VCaP (cell line): ENCODE measurements at regions not wholly inside any gene's neighbourhood (a gene's known extent, or its start where the extent isn't known, plus 50 kb on each side); places are given as distances from the start of the nearest gene placed in this dataset.

Source experiments
- H3K27ac ChIP-seq: fragments of 450-650 bp; 2 replicates; pipeline ENCODE4 v1.5.1; 2017
- TF ChIP-seq, protein P1 (sequence below): fragments of 450-650 bp; conservative IDR thresholded peaks from 2 replicates; pipeline ENCODE4 v1.5.1; 2017; ENCODE audit warnings: mild to moderate bottlenecking, moderate library complexity

DNA sequence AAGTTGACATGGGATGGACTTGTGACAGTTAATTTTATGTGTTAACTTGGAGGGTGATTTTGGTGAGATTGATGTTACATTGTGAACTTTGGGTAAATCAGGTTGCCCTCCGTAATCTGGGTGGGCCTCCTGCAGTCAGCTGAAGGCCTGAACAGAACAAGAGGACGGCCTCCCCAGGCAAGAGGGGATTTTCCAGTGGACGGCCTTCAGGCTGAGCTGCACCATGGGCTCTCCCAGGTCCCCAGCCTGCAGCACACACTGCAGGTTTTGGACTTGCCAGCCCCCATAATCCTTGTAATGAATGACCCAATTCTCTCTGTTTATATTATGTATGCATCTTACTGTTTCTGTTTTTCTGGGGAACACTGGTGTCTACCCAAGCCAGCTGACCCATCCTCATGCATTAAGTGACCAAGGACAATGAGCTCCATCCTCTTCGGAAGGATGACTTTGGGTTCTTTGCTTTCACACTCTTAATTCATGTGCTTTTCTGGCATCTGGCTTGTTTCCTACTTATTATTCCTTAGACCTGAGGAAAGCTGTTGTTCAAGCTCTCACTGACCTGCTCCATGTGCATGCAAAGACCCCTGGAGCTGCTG is 64.2 kb downstream of the DACT2 start:
- H3K27ac ChIP-seq = no peak overlapping the region
- TF ChIP-seq, protein P1, sequence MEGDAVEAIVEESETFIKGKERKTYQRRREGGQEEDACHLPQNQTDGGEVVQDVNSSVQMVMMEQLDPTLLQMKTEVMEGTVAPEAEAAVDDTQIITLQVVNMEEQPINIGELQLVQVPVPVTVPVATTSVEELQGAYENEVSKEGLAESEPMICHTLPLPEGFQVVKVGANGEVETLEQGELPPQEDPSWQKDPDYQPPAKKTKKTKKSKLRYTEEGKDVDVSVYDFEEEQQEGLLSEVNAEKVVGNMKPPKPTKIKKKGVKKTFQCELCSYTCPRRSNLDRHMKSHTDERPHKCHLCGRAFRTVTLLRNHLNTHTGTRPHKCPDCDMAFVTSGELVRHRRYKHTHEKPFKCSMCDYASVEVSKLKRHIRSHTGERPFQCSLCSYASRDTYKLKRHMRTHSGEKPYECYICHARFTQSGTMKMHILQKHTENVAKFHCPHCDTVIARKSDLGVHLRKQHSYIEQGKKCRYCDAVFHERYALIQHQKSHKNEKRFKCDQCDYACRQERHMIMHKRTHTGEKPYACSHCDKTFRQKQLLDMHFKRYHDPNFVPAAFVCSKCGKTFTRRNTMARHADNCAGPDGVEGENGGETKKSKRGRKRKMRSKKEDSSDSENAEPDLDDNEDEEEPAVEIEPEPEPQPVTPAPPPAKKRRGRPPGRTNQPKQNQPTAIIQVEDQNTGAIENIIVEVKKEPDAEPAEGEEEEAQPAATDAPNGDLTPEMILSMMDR = no peak

GRCh38 chr6:168252267-168252666 is 67.3 kb downstream of the DACT2 start:
- H3K27ac ChIP-seq = no peak overlapping the region
- TF ChIP-seq, protein P1 = no peak

DNA sequence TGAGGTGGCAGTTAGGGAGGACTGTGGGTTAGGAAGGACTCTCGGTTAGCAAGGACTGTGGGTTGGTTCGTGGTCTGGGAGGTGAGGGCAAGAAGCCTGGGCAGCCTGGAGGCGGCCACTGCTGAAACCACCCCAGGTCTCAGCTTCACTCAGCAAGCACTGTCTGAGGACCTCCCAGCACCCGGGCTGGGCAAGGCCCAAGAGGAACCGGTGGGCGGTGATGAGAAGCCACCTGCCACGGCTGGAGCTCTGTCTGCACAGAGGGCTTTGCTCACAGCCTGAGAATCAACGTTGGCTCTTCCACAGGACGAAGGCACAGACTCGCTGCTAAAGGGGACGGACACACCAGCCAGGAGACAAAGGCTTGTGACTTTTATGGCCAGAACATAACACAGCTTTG is 69.3 kb downstream of the DACT2 start:
- TF ChIP-seq, protein P1 = no peak
- 0 out of 2 replicates have a peak overlapping the region, but pooled peaks have one; percentile 5 for H3K27ac ChIP-seq

DNA sequence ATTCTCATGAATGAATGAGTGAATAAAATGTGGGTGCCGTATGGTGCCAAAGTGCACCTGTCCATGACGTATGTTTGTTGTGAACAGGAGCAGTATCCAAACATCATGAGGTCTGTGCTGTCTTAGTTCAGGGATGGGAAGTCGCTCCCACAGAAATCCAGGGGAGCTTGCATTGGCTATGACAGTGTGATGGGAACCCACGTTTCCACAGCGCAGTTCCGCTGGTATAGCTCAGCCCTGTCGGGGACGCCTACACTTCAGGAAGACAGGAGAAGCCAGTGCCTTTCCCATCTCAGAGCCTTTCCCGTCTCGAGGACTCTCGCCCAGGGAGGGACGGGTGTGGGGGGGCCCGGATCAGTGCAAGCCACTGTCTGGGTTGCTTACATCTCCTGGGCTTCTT is 69.8 kb downstream of the DACT2 start:
- TF ChIP-seq, protein P1 = no peak

GRCh38 chr6:168248148-168248620 is 71.4 kb downstream of the DACT2 start:
- TF ChIP-seq, protein P1 = no peak
- H3K27ac ChIP-seq = peak overlapping the region; percentile 73

More for the DNA sequence above, 69.8 kb downstream of the DACT2 start:
- peak overlapping the region; percentile 73 for H3K27ac ChIP-seq

GRCh38 chr6:168247443-168248147 is 72.0 kb downstream of the DACT2 start:
- peak overlapping the region; percentile 73 for H3K27ac ChIP-seq
- TF ChIP-seq, protein P1 = no peak

- H3K27ac ChIP-seq = no peak overlapping the region
- TF ChIP-seq, protein P1 = no peak
Observed at GRCh38 chr6:168244961-168245551, 74.5 kb downstream of the DACT2 start.
